ENCODE measurements at regions not wholly inside any gene's neighbourhood (a gene's known extent, or its start where the extent isn't known, plus 50 kb on each side); places are given as distances from the start of the nearest gene placed in this dataset.
"Not testable (repeated sequence)": the region's sequence is repeated elsewhere in the genome, so short reads cannot be mapped to it uniquely, and the experiment has no call there.

DNA sequence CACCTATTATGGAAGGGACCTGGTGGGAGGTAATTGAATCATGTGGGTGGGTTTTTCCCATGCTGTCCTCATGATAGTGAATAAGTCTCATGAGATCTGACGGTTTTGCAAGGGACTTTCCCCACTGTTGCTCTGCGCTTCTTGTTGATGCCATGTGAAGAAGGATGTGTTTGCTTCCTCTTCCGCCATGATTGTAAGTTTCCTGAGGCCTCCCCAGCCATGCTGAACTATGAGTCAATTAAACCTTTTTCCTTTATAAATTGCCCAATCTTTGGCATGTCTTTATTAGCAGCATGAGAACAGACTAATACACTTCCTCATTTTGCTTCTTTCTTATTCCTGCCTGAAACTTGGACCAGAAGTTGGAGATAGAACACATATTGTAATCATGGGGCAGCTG lies 396.2 kb downstream of the ATP23 start:
- H3K27me3 ChIP-seq (ENCODE audit: control insufficient read depth, insufficient read depth, low read length); BruUV-seq (replicated peaks); DNase-seq (ENCODE audit: low read depth, low spot score); H3K4me1 ChIP-seq (ENCODE audit: control insufficient read depth, insufficient read depth, low read length); ATAC-seq; H3K27ac ChIP-seq (ENCODE audit: low read length); POLR2A ChIA-PET; CTCF ChIA-PET; H3K36me3 ChIP-seq (ENCODE audit: control insufficient read depth, insufficient read depth, low read length); H3K4me3 ChIP-seq (ENCODE audit: low read depth in 2 of 2, low read length in 2 of 2); H3K9me3 ChIP-seq (ENCODE audit: control insufficient read depth, insufficient read depth, low read depth, low read length); in situ Hi-C loops (cut with HindIII; ENCODE audit: low pct_unique_long_range_greater_than_20kb, low sequenced_read_pairs); intact Hi-C loops (cut with micrococcal nuclease; ENCODE audit: unreplicated experiment): not testable (repeated sequence)

DNA sequence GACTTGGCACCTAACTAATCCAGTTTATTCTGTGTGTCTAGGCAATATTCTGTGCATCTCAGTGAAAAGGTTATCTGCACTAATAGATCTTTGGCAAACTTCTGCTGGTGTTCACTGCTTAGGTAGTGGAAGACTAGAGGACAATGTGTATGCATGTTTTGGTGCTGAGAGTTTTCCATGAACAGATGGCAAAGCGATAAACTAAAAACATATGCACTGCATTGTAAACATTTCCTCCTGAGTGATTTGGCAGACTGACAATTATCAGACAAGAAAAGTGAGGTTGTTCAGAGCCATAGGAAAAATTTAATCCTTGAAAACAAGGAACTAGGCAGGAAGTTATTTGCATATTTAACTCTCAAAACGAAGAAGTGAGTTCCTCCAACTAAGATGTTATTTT lies 400.4 kb downstream of the ATP23 start:
- no peaks in the 10 kb centered on the region for H3K4me1 ChIP-seq (ENCODE audit: control insufficient read depth, insufficient read depth, low read length)
- TF ChIP-seq TCF7L2 (IDR thresholded peaks at IDR 0.05; ENCODE audit: low read depth, low read length) = no peak
- TF ChIP-seq, protein P1, sequence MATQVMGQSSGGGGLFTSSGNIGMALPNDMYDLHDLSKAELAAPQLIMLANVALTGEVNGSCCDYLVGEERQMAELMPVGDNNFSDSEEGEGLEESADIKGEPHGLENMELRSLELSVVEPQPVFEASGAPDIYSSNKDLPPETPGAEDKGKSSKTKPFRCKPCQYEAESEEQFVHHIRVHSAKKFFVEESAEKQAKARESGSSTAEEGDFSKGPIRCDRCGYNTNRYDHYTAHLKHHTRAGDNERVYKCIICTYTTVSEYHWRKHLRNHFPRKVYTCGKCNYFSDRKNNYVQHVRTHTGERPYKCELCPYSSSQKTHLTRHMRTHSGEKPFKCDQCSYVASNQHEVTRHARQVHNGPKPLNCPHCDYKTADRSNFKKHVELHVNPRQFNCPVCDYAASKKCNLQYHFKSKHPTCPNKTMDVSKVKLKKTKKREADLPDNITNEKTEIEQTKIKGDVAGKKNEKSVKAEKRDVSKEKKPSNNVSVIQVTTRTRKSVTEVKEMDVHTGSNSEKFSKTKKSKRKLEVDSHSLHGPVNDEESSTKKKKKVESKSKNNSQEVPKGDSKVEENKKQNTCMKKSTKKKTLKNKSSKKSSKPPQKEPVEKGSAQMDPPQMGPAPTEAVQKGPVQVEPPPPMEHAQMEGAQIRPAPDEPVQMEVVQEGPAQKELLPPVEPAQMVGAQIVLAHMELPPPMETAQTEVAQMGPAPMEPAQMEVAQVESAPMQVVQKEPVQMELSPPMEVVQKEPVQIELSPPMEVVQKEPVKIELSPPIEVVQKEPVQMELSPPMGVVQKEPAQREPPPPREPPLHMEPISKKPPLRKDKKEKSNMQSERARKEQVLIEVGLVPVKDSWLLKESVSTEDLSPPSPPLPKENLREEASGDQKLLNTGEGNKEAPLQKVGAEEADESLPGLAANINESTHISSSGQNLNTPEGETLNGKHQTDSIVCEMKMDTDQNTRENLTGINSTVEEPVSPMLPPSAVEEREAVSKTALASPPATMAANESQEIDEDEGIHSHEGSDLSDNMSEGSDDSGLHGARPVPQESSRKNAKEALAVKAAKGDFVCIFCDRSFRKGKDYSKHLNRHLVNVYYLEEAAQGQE (IDR thresholded peaks at IDR 0.05; ENCODE audit: insufficient read depth in 1 of 2, low read depth in 2 of 2, low read length in 1 of 2) = no peak
- no peak for TF ChIP-seq POLR2AphosphoS5 (IDR thresholded peaks at IDR 0.05; ENCODE audit: low read depth, low read length)
- TF ChIP-seq SIN3A (IDR thresholded peaks at IDR 0.05; ENCODE audit: borderline replicate concordance, insufficient read depth, low read depth, low read length) = no peak
- TF ChIP-seq, protein P2, sequence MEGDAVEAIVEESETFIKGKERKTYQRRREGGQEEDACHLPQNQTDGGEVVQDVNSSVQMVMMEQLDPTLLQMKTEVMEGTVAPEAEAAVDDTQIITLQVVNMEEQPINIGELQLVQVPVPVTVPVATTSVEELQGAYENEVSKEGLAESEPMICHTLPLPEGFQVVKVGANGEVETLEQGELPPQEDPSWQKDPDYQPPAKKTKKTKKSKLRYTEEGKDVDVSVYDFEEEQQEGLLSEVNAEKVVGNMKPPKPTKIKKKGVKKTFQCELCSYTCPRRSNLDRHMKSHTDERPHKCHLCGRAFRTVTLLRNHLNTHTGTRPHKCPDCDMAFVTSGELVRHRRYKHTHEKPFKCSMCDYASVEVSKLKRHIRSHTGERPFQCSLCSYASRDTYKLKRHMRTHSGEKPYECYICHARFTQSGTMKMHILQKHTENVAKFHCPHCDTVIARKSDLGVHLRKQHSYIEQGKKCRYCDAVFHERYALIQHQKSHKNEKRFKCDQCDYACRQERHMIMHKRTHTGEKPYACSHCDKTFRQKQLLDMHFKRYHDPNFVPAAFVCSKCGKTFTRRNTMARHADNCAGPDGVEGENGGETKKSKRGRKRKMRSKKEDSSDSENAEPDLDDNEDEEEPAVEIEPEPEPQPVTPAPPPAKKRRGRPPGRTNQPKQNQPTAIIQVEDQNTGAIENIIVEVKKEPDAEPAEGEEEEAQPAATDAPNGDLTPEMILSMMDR (IDR thresholded peaks at IDR 0.05) = no peak
- ChIA-PET POLR2A (interaction anchor here (0.6 kb wide), 1 partner anchor 608 kb away, joined by 3 read pairs; no protein-coding TSS in a partner anchor), CTCF (no interaction called here)
- DNase-seq (ENCODE audit: low read depth, low spot score) (no peak), ATAC-seq (no peak)
- no peak overlapping the region for H3K27ac ChIP-seq (ENCODE audit: low read length)
- no peaks in the 10 kb centered on the region for H3K9me3 ChIP-seq (ENCODE audit: control insufficient read depth, insufficient read depth, low read depth, low read length)
- in situ Hi-C loops (cut with HindIII; ENCODE audit: low pct_unique_long_range_greater_than_20kb, low sequenced_read_pairs) = no loop called here
- H3K36me3 ChIP-seq (ENCODE audit: control insufficient read depth, insufficient read depth, low read length) = no peaks in the 10 kb centered on the region
- intact Hi-C loops (cut with micrococcal nuclease; ENCODE audit: unreplicated experiment) = loop anchor here (10.0 kb wide), 1 partner anchor 743 kb away; no protein-coding TSS in a partner anchor
- H3K27me3 ChIP-seq (ENCODE audit: control insufficient read depth, insufficient read depth, low read length) = no peaks in the 10 kb centered on the region
- no TSS peak for BruUV-seq (replicated peaks)
- no peak overlapping the region for H3K4me3 ChIP-seq (ENCODE audit: low read depth in 2 of 2, low read length in 2 of 2)

DNA sequence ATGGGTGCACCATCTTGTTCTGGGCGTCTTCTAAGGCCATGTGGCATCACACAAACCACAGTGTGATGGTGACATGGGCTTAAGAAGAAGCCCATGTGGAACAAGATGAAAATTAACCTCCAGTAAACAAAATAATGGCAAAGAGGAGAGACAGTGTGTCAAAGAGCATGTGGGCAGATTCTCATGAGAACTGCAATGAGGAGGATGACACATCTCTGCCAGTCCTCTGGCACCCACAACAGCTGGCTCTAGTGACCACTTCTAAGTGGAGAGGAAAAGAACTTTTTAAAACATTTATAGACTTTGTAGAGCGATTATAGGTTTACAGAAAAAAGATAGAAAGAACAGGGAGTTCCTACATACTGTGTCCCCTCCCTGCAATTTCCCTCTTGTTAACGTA lies 401.4 kb downstream of the ATP23 start:
- no peak for TF ChIP-seq TCF7L2 (IDR thresholded peaks at IDR 0.05; ENCODE audit: low read depth, low read length)
- no peak for TF ChIP-seq SIN3A (IDR thresholded peaks at IDR 0.05; ENCODE audit: borderline replicate concordance, insufficient read depth, low read depth, low read length)
- TF ChIP-seq, protein P1 (IDR thresholded peaks at IDR 0.05; ENCODE audit: insufficient read depth in 1 of 2, low read depth in 2 of 2, low read length in 1 of 2) = no peak
- TF ChIP-seq, protein P2 (IDR thresholded peaks at IDR 0.05) = no peak
- no peak for TF ChIP-seq POLR2AphosphoS5 (IDR thresholded peaks at IDR 0.05; ENCODE audit: low read depth, low read length)
- H3K4me1 ChIP-seq (ENCODE audit: control insufficient read depth, insufficient read depth, low read length) = no peaks in the 10 kb centered on the region; the same call in 1 of the 2 replicates
- ATAC-seq (no peak), DNase-seq (ENCODE audit: low read depth, low spot score) (no peak)
- BruUV-seq (replicated peaks) = no TSS peak
- H3K36me3 ChIP-seq (ENCODE audit: control insufficient read depth, insufficient read depth, low read length) = no peaks in the 10 kb centered on the region
- CTCF ChIA-PET = no interaction called here
- no peaks in the 10 kb centered on the region for H3K9me3 ChIP-seq (ENCODE audit: control insufficient read depth, insufficient read depth, low read depth, low read length)
- intact Hi-C loops (cut with micrococcal nuclease; ENCODE audit: unreplicated experiment) = loop anchor here (10.0 kb wide), 1 partner anchor 742 kb away; no protein-coding TSS in a partner anchor
- H3K4me3 ChIP-seq (ENCODE audit: low read depth in 2 of 2, low read length in 2 of 2) = no peak overlapping the region
- H3K27ac ChIP-seq (ENCODE audit: low read length) = no peak overlapping the region
- POLR2A ChIA-PET = no interaction called here
- no peaks in the 10 kb centered on the region for H3K27me3 ChIP-seq (ENCODE audit: control insufficient read depth, insufficient read depth, low read length)
- in situ Hi-C loops (cut with HindIII; ENCODE audit: low pct_unique_long_range_greater_than_20kb, low sequenced_read_pairs) = no loop called here

Measured in Panc1 (cell line).